PC-9 (cell line): ENCODE measurements at regions not wholly inside any gene's neighbourhood (a gene's known extent, or its start where the extent isn't known, plus 50 kb on each side); places are given as distances from the start of the nearest gene placed in this dataset.

Experiments used
- BruUV-seq: library from RNA; stranded (reverse); fragments of 400-500 nt; replicated peaks from 2 replicates; lab custom pipeline; 2021; lab: Mats Ljungman, UMichigan
- CTCF ChIA-PET: fragments of 300-600 bp; sonication (Branson Sonifier 250); formaldehyde crosslinking; loops from one replicate; lab custom pipeline; 2022; ENCODE audit warnings: antibody characterized with exemption; lab: Charles Lee
- POLR2A ChIA-PET: fragments of 300-600 bp; sonication (Branson Sonifier 250); formaldehyde crosslinking; loops from one replicate; lab custom pipeline; 2022; ENCODE audit warnings: antibody characterized with exemption; ENCODE audit not compliant: unreplicated experiment; lab: Charles Lee
- DNase-seq, 2 experiments: peaks; one replicate each; pipeline versions ENCODE4 v3.0.0 to v3.0.0-alpha.2; 2015 to 2022; ENCODE audit warnings: mixed read lengths in 1 of 2
- H2AFZ ChIP-seq: fragments of 200-600 bp; sonication (generic); 2 replicates; pipeline ENCODE4 v1.8.1; 2017; ENCODE audit warnings: antibody characterized with exemption
- H3F3A ChIP-seq: fragments of 200-600 bp; sonication (generic); 2 replicates; pipeline ENCODE4 v1.8.1; 2017; ENCODE audit warnings: antibody characterized with exemption, mild to moderate bottlenecking, low read depth; ENCODE audit not compliant: insufficient read depth
- H3K27ac ChIP-seq: fragments of 200-600 bp; sonication (generic); 2 replicates; pipeline ENCODE4 v1.6.1; 2016; ENCODE audit warnings: mixed run types
- H3K27me3 ChIP-seq: fragments of 200-600 bp; sonication (generic); 2 replicates; pipeline ENCODE4 v1.6.1; 2016; ENCODE audit warnings: low read depth, mixed run types; ENCODE audit not compliant: insufficient read depth
- H3K36me3 ChIP-seq: fragments of 200-600 bp; sonication (generic); 2 replicates; pipeline ENCODE4 v1.6.1; 2016; ENCODE audit warnings: low read depth, mixed run types
- H3K4me1 ChIP-seq: fragments of 200-600 bp; sonication (generic); replicated peaks from 2 replicates; pipeline ENCODE4 v1.6.1; 2016; ENCODE audit warnings: mixed run types; ENCODE audit not compliant: insufficient read depth
- H3K4me2 ChIP-seq: fragments of 200-600 bp; sonication (generic); 2 replicates; pipeline ENCODE4 v1.6.1; 2017; ENCODE audit warnings: mixed run types
- H3K4me3 ChIP-seq: fragments of 200-600 bp; sonication (generic); 2 replicates; pipeline ENCODE4 v1.6.1; 2016; ENCODE audit warnings: mixed run types
- H3K79me2 ChIP-seq: fragments of 200-600 bp; sonication (generic); 2 replicates; pipeline ENCODE4 v1.6.1; 2017; ENCODE audit warnings: low read depth, mixed run types
- H3K9me2 ChIP-seq: fragments of 200-600 bp; sonication (generic); 2 replicates; pipeline ENCODE4 v1.8.1; 2017; ENCODE audit warnings: mild to moderate bottlenecking; ENCODE audit not compliant: insufficient read depth
- H3K9me3 ChIP-seq: fragments of 200-600 bp; sonication (generic); 2 replicates; pipeline ENCODE4 v1.8.1; 2016; ENCODE audit warnings: low read depth; ENCODE audit not compliant: insufficient read depth
- H4K20me1 ChIP-seq: fragments of 200-600 bp; sonication (generic); 2 replicates; pipeline ENCODE4 v1.8.1; 2017; ENCODE audit not compliant: insufficient read depth
- CTCF ChIP-seq: fragments of 200-600 bp; sonication (generic); conservative IDR thresholded peaks from 2 replicates; pipeline ENCODE4 v1.6.1; 2017; ENCODE audit warnings: mixed run types, antibody characterized with exemption, mild to moderate bottlenecking, moderate library complexity
- EZH2 ChIP-seq: fragments of 200-600 bp; sonication (generic); IDR thresholded peaks from 2 replicates; pipeline ENCODE4 v1.8.0; 2017; ENCODE audit warnings: antibody characterized with exemption, low read depth
- intact Hi-C: fragments of 100-400 bp; cut with micrococcal nuclease; formaldehyde crosslinking; loops from one replicate; pipeline ENCODE4 v1.10.0; 2022; ENCODE audit not compliant: unreplicated experiment

- Histone ChIP-seq H3K36me3 (no peaks in the 10 kb centered on the region), H3F3A (no peaks in the 10 kb centered on the region), H4K20me1 (no peaks in the 10 kb centered on the region), H3K4me1 (no peaks in the 10 kb centered on the region), H3K9me3 (no peaks in the 10 kb centered on the region), H3K79me2 (no peaks in the 10 kb centered on the region), H3K4me2 (no peak overlapping the region), H3K4me3 (no peak overlapping the region), H3K9me2 (no peaks in the 10 kb centered on the region), H2AFZ (no peak overlapping the region), H3K27me3 (no peaks in the 10 kb centered on the region), H3K27ac (no peak overlapping the region)
- intact Hi-C loops, result no loop called here
- TF ChIP-seq CTCF, result no peak
- TF ChIP-seq EZH2, result no peak
- CTCF ChIA-PET, result no interaction called here
- DNase-seq, result no peak
- POLR2A ChIA-PET, result no interaction called here
- no TSS peak for BruUV-seq
Measured at GRCh38 chrX:68915778-68916177, 87.0 kb downstream of the EFNB1 start.

GRCh38 chrX:68914479-68914946 is 85.7 kb downstream of the EFNB1 start:
- H3K36me3 ChIP-seq, result no peaks in the 10 kb centered on the region
- H3K27ac ChIP-seq, result no peak overlapping the region
- no peaks in the 10 kb centered on the region for H3K79me2 ChIP-seq
- ChIA-PET CTCF (no interaction called here), POLR2A (no interaction called here)
- no peak overlapping the region for H3K4me3 ChIP-seq
- TF ChIP-seq EZH2, result no peak
- no peaks in the 10 kb centered on the region for H4K20me1 ChIP-seq
- no peak overlapping the region for H3K4me2 ChIP-seq
- no peaks in the 10 kb centered on the region for H3K9me2 ChIP-seq
- H3K4me1 ChIP-seq, result no peaks in the 10 kb centered on the region
- H3K9me3 ChIP-seq, result no peaks in the 10 kb centered on the region
- DNase-seq, result no peak
- H2AFZ ChIP-seq, result no peak overlapping the region
- no peaks in the 10 kb centered on the region for H3K27me3 ChIP-seq
- intact Hi-C loops, result no loop called here
- no TSS peak for BruUV-seq
- H3F3A ChIP-seq, result no peaks in the 10 kb centered on the region

DNA sequence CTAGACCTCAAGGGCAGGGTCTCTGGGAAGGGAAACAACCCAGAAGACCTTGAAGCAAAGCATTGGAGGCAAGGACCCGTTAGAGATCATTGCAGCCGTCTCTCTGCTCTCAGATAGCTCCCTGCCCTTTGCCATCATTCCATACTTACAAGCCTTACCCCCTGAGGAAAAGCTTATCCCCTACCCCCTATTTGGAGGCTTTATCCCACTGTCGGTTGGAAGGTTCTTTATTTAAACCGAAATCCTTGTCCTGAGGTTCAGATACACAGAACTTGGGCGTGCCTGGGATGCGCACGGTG is 84.4 kb downstream of the EFNB1 start:
- Histone ChIP-seq H3K4me2 (no peak overlapping the region), H3F3A (no peaks in the 10 kb centered on the region), H3K9me3 (no peaks in the 10 kb centered on the region), H3K4me3 (no peak overlapping the region), H3K9me2 (no peaks in the 10 kb centered on the region), H3K4me1 (no peaks in the 10 kb centered on the region), H3K79me2 (no peaks in the 10 kb centered on the region), H2AFZ (no peak overlapping the region), H3K27ac (no peak overlapping the region), H3K36me3 (no peaks in the 10 kb centered on the region), H3K27me3 (no peaks in the 10 kb centered on the region), H4K20me1 (no peaks in the 10 kb centered on the region)
- intact Hi-C loops, result no loop called here
- BruUV-seq, result no TSS peak
- POLR2A ChIA-PET, result no interaction called here
- CTCF ChIA-PET, result no interaction called here
- TF ChIP-seq CTCF (no peak), EZH2 (no peak)
- no peak for DNase-seq

DNA sequence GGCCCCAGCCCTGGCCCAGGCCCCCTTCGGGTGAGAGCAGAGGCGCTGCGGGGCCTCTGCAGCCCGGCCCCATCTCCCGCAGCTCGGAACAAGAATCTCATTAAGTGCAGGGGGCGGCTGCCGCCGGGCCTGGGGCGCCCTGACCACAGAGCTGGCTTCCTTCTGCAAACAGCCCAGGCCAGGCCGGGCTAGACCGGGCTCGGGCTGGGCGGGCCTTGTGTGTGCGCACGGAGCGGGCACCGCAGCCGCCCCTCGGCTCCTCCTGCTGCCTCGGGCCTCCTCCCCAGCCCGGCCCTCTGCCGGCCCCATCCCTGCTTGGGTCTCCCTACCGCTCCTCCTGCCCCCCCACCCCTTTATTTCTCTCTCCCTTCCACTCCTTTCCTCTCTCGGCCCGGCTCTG is 83.3 kb downstream of the EFNB1 start:
- Histone ChIP-seq H3K36me3 (no peaks in the 10 kb centered on the region), H3K9me2 (no peaks in the 10 kb centered on the region), H3K4me3 (no peak overlapping the region), H2AFZ (no peak overlapping the region), H3K4me2 (no peak overlapping the region), H4K20me1 (no peaks in the 10 kb centered on the region), H3F3A (no peaks in the 10 kb centered on the region), H3K9me3 (no peaks in the 10 kb centered on the region), H3K4me1 (no peaks in the 10 kb centered on the region), H3K27me3 (no peaks in the 10 kb centered on the region), H3K27ac (no peak overlapping the region), H3K79me2 (no peaks in the 10 kb centered on the region)
- no peak for DNase-seq
- CTCF ChIA-PET, result interaction anchor here (0.6 kb wide), 1 partner anchor 11 kb away, joined by 10 read pairs; no protein-coding TSS in a partner anchor
- intact Hi-C loops, result no loop called here
- POLR2A ChIA-PET, result no interaction called here
- no peak for TF ChIP-seq CTCF
- BruUV-seq, result no TSS peak
